ENCODE measurements at regions not wholly inside any gene's neighbourhood (a gene's known extent, or its start where the extent isn't known, plus 50 kb on each side); places are given as distances from the start of the nearest gene placed in this dataset.

- H3K9ac ChIP-seq (ENCODE audit: control insufficient read depth, extremely low read depth, insufficient read depth, low read length) = no peak overlapping the region
- H3K4me3 ChIP-seq (ENCODE audit: control insufficient read depth in 2 of 3, extremely low read depth in 1 of 3, insufficient read depth in 2 of 3, low read depth in 1 of 3, low read length in 3 of 3) = no peak overlapping the region
- H3K36me3 ChIP-seq (ENCODE audit: control insufficient read depth in 2 of 2, extremely low read depth in 1 of 2, insufficient read depth in 2 of 2, low read length in 2 of 2) = no peaks in the 10 kb centered on the region
- H3K27ac ChIP-seq (ENCODE audit: control insufficient read depth, insufficient read depth, low read length) = no peak overlapping the region
- no peak for DNase-seq (ENCODE audit: low read depth, low spot score)
- H2AFZ ChIP-seq (ENCODE audit: control insufficient read depth, low read length) = no peak overlapping the region
- no peaks in the 10 kb centered on the region for H4K20me1 ChIP-seq (ENCODE audit: control insufficient read depth, extremely low read depth, insufficient read depth, low read length)
- H3K4me1 ChIP-seq (ENCODE audit: control insufficient read depth, extremely low read depth, insufficient read depth, low read length) = no peaks in the 10 kb centered on the region
- dilution Hi-C loops (cut with MboI; ENCODE audit: extremely low pct_ligation_motif_present, low sequenced_read_pairs) = no loop called here
- TF ChIP-seq CTCF (optimal IDR thresholded peaks at IDR 0.05 in 1 of 3, IDR thresholded peaks at IDR 0.05 in 1 of 3, conservative IDR thresholded peaks at IDR 0.05 in 1 of 3; ENCODE audit: extremely low read depth in 1 of 3, insufficient read depth in 2 of 3, low read length in 3 of 3) (no peak), EZH2 (IDR thresholded peaks at IDR 0.05; ENCODE audit: low read length) (no peak)
- H3K9me1 ChIP-seq (ENCODE audit: control insufficient read depth, extremely low read depth, insufficient read depth, low read length) = no peaks in the 10 kb centered on the region
- FAIRE-seq = no peak
- H3K79me2 ChIP-seq (ENCODE audit: control insufficient read depth, insufficient read depth, low read length) = no peaks in the 10 kb centered on the region
- no peaks in the 10 kb centered on the region for H3K27me3 ChIP-seq (ENCODE audit: control insufficient read depth, extremely low read depth, insufficient read depth, low read length)
- no peaks in the 10 kb centered on the region for H3K9me3 ChIP-seq (ENCODE audit: control insufficient read depth, low read depth, low read length)
- H3K4me2 ChIP-seq (ENCODE audit: control insufficient read depth, extremely low read depth, insufficient read depth, low read depth, low read length) = no peak overlapping the region
Observed at GRCh38 chr1:118244194-118244593, 59.2 kb upstream of the SPAG17 start.

GRCh38 chr1:118243269-118243668 is 58.2 kb upstream of the SPAG17 start:
- DNase-seq (ENCODE audit: low read depth, low spot score) (no peak), FAIRE-seq (no peak)
- Histone ChIP-seq H3K27me3 (ENCODE audit: control insufficient read depth, extremely low read depth, insufficient read depth, low read length) (no peaks in the 10 kb centered on the region), H3K4me1 (ENCODE audit: control insufficient read depth, extremely low read depth, insufficient read depth, low read length) (no peaks in the 10 kb centered on the region), H4K20me1 (ENCODE audit: control insufficient read depth, extremely low read depth, insufficient read depth, low read length) (no peaks in the 10 kb centered on the region), H3K9me3 (ENCODE audit: control insufficient read depth, low read depth, low read length) (no peaks in the 10 kb centered on the region), H3K9me1 (ENCODE audit: control insufficient read depth, extremely low read depth, insufficient read depth, low read length) (no peaks in the 10 kb centered on the region), H3K79me2 (ENCODE audit: control insufficient read depth, insufficient read depth, low read length) (no peaks in the 10 kb centered on the region), H3K4me3 (ENCODE audit: control insufficient read depth in 2 of 3, extremely low read depth in 1 of 3, insufficient read depth in 2 of 3, low read depth in 1 of 3, low read length in 3 of 3) (no peak overlapping the region), H2AFZ (ENCODE audit: control insufficient read depth, low read length) (no peak overlapping the region), H3K36me3 (ENCODE audit: control insufficient read depth in 2 of 2, extremely low read depth in 1 of 2, insufficient read depth in 2 of 2, low read length in 2 of 2) (no peaks in the 10 kb centered on the region), H3K27ac (ENCODE audit: control insufficient read depth, insufficient read depth, low read length) (no peak overlapping the region), H3K4me2 (ENCODE audit: control insufficient read depth, extremely low read depth, insufficient read depth, low read depth, low read length) (no peak overlapping the region), H3K9ac (ENCODE audit: control insufficient read depth, extremely low read depth, insufficient read depth, low read length) (no peak overlapping the region)
- dilution Hi-C loops (cut with MboI; ENCODE audit: extremely low pct_ligation_motif_present, low sequenced_read_pairs) = no loop called here
- TF ChIP-seq CTCF (optimal IDR thresholded peaks at IDR 0.05 in 1 of 3, IDR thresholded peaks at IDR 0.05 in 1 of 3, conservative IDR thresholded peaks at IDR 0.05 in 1 of 3; ENCODE audit: extremely low read depth in 1 of 3, insufficient read depth in 2 of 3, low read length in 3 of 3) (no peak), EZH2 (IDR thresholded peaks at IDR 0.05; ENCODE audit: low read length) (no peak)

Small RNA genes in the stretch of these regions (small RNA-seq; reads per million reads assigned to genes)
- gene RNA5SP56 (ENCODE audit: insufficient read length in 3 of 3, low read depth in 3 of 3, low replicate concordance in 1 of 3) = 0 reads per million in 3 experiments
